ENCODE measurements at regions not wholly inside any gene's neighbourhood (a gene's known extent, or its start where the extent isn't known, plus 50 kb on each side); places are given as distances from the start of the nearest gene placed in this dataset.

DNA sequence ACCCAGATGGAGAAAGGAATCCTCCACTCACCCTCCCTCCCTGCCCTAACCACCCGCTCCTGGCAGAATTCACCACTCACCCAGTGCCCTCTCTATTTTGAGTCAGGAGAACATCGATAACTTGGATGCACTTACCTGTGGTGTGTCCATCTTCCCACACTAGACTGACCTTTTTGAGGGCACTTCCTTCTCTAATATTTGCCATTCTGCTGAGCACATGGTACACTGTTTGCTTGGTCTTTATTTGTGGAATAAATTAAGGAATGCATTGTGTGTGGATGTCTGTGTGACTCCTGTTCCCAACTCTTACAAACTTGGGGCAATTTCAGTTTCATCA, 133.7 kb downstream of the ACKR3 start:
- TF ChIP-seq, protein P1, sequence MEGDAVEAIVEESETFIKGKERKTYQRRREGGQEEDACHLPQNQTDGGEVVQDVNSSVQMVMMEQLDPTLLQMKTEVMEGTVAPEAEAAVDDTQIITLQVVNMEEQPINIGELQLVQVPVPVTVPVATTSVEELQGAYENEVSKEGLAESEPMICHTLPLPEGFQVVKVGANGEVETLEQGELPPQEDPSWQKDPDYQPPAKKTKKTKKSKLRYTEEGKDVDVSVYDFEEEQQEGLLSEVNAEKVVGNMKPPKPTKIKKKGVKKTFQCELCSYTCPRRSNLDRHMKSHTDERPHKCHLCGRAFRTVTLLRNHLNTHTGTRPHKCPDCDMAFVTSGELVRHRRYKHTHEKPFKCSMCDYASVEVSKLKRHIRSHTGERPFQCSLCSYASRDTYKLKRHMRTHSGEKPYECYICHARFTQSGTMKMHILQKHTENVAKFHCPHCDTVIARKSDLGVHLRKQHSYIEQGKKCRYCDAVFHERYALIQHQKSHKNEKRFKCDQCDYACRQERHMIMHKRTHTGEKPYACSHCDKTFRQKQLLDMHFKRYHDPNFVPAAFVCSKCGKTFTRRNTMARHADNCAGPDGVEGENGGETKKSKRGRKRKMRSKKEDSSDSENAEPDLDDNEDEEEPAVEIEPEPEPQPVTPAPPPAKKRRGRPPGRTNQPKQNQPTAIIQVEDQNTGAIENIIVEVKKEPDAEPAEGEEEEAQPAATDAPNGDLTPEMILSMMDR (IDR thresholded peaks at IDR 0.05): no peak
- no peak for TF ChIP-seq ZFX (IDR thresholded peaks at IDR 0.05; ENCODE audit: borderline replicate concordance)

All from 22Rv1 (cell line).